ENCODE measurements at regions not wholly inside any gene's neighbourhood (a gene's known extent, or its start where the extent isn't known, plus 50 kb on each side); places are given as distances from the start of the nearest gene placed in this dataset.

- H3K27ac Mint-ChIP-seq, result no peak overlapping the region
- ChIA-PET CTCF (no interaction called here), POLR2A (no interaction called here)
- H3K4me3 Mint-ChIP-seq, result no peak overlapping the region
- H3K36me3 Mint-ChIP-seq (ENCODE audit: low read depth), result no peaks in the 10 kb centered on the region
- no peaks in the 10 kb centered on the region for H3K4me1 Mint-ChIP-seq
- H3K9me3 Mint-ChIP-seq, result no peaks in the 10 kb centered on the region
- DNase-seq, result no peak
- H3K27me3 Mint-ChIP-seq, result no peaks in the 10 kb centered on the region
Measured at GRCh38 chr1:56300836-56301235, 278.5 kb downstream of the PLPP3 start.

- no peaks in the 10 kb centered on the region for H3K36me3 Mint-ChIP-seq (ENCODE audit: low read depth)
- DNase-seq, result no peak
- H3K4me1 Mint-ChIP-seq, result no peaks in the 10 kb centered on the region
- ChIA-PET POLR2A (no interaction called here), CTCF (no interaction called here)
- no peak overlapping the region for H3K27ac Mint-ChIP-seq
- no peaks in the 10 kb centered on the region for H3K9me3 Mint-ChIP-seq
- H3K27me3 Mint-ChIP-seq, result no peaks in the 10 kb centered on the region
- no peak overlapping the region for H3K4me3 Mint-ChIP-seq
Measured at GRCh38 chr1:56298866-56299265, 280.5 kb downstream of the PLPP3 start.

- Mint-ChIP-seq H3K36me3 (ENCODE audit: low read depth) (no peaks in the 10 kb centered on the region), H3K27ac (no peak overlapping the region), H3K4me3 (no peak overlapping the region), H3K27me3 (no peaks in the 10 kb centered on the region), H3K9me3 (no peaks in the 10 kb centered on the region), H3K4me1 (no peaks in the 10 kb centered on the region)
- no peak for DNase-seq
- ChIA-PET POLR2A (no interaction called here), CTCF (no interaction called here)
Measured at GRCh38 chr1:56297904-56298303, 281.5 kb downstream of the PLPP3 start.

- Mint-ChIP-seq H3K4me1 (no peaks in the 10 kb centered on the region), H3K9me3 (no peaks in the 10 kb centered on the region), H3K4me3 (no peak overlapping the region), H3K36me3 (ENCODE audit: low read depth) (no peaks in the 10 kb centered on the region), H3K27me3 (no peaks in the 10 kb centered on the region), H3K27ac (no peak overlapping the region)
- no peak for DNase-seq
- ChIA-PET CTCF (no interaction called here), POLR2A (no interaction called here)
Measured at GRCh38 chr1:56297208-56297607, 282.2 kb downstream of the PLPP3 start.

GRCh38 chr1:56295949-56296929, 283.1 kb downstream of the PLPP3 start:
- H3K27ac Mint-ChIP-seq, result no peak overlapping the region
- no peak for DNase-seq
- no peaks in the 10 kb centered on the region for H3K4me1 Mint-ChIP-seq
- H3K4me3 Mint-ChIP-seq, result no peak overlapping the region
- CTCF ChIA-PET, result no interaction called here
- H3K36me3 Mint-ChIP-seq (ENCODE audit: low read depth), result no peaks in the 10 kb centered on the region
- H3K27me3 Mint-ChIP-seq, result no peaks in the 10 kb centered on the region
- no peaks in the 10 kb centered on the region for H3K9me3 Mint-ChIP-seq
- POLR2A ChIA-PET, result no interaction called here

- Mint-ChIP-seq H3K27me3 (no peaks in the 10 kb centered on the region), H3K4me1 (no peaks in the 10 kb centered on the region), H3K9me3 (no peaks in the 10 kb centered on the region), H3K27ac (no peak overlapping the region), H3K36me3 (ENCODE audit: low read depth) (no peaks in the 10 kb centered on the region), H3K4me3 (no peak overlapping the region)
- ChIA-PET CTCF (no interaction called here), POLR2A (no interaction called here)
- no peak for DNase-seq
Measured at GRCh38 chr1:56291374-56291919, 287.9 kb downstream of the PLPP3 start.

- no peak overlapping the region for H3K27ac Mint-ChIP-seq
- no peaks in the 10 kb centered on the region for H3K27me3 Mint-ChIP-seq
- no peaks in the 10 kb centered on the region for H3K9me3 Mint-ChIP-seq
- POLR2A ChIA-PET, result no interaction called here
- no peaks in the 10 kb centered on the region for H3K36me3 Mint-ChIP-seq (ENCODE audit: low read depth)
- H3K4me1 Mint-ChIP-seq, result no peaks in the 10 kb centered on the region
- no peak for DNase-seq
- CTCF ChIA-PET, result no interaction called here
- no peak overlapping the region for H3K4me3 Mint-ChIP-seq
Measured at GRCh38 chr1:56289260-56289659, 290.1 kb downstream of the PLPP3 start.

- ChIA-PET POLR2A (no interaction called here), CTCF (no interaction called here)
- no peaks in the 10 kb centered on the region for H3K36me3 Mint-ChIP-seq (ENCODE audit: low read depth)
- no peaks in the 10 kb centered on the region for H3K9me3 Mint-ChIP-seq
- H3K27ac Mint-ChIP-seq, result no peak overlapping the region
- H3K4me1 Mint-ChIP-seq, result no peaks in the 10 kb centered on the region
- H3K4me3 Mint-ChIP-seq, result no peak overlapping the region
- H3K27me3 Mint-ChIP-seq, result no peaks in the 10 kb centered on the region
- DNase-seq, result no peak
Measured at GRCh38 chr1:56287721-56288120, 291.6 kb downstream of the PLPP3 start.

- Mint-ChIP-seq H3K4me3 (no peak overlapping the region), H3K36me3 (ENCODE audit: low read depth) (no peaks in the 10 kb centered on the region), H3K9me3 (no peaks in the 10 kb centered on the region), H3K4me1 (no peaks in the 10 kb centered on the region), H3K27me3 (no peaks in the 10 kb centered on the region), H3K27ac (no peak overlapping the region)
- ChIA-PET POLR2A (no interaction called here), CTCF (no interaction called here)
- DNase-seq, result no peak
Measured at GRCh38 chr1:56286956-56287355, 292.4 kb downstream of the PLPP3 start.

GRCh38 chr1:56286506-56286905, 292.9 kb downstream of the PLPP3 start:
- H3K4me3 Mint-ChIP-seq, result no peak overlapping the region
- H3K27me3 Mint-ChIP-seq, result no peaks in the 10 kb centered on the region
- H3K27ac Mint-ChIP-seq, result no peak overlapping the region
- no peaks in the 10 kb centered on the region for H3K4me1 Mint-ChIP-seq
- ChIA-PET CTCF (no interaction called here), POLR2A (no interaction called here)
- H3K36me3 Mint-ChIP-seq (ENCODE audit: low read depth), result no peaks in the 10 kb centered on the region
- no peak for DNase-seq
- no peaks in the 10 kb centered on the region for H3K9me3 Mint-ChIP-seq

GRCh38 chr1:56285554-56286402, 293.6 kb downstream of the PLPP3 start:
- Mint-ChIP-seq H3K27me3 (no peaks in the 10 kb centered on the region), H3K36me3 (ENCODE audit: low read depth) (no peaks in the 10 kb centered on the region), H3K4me1 (no peaks in the 10 kb centered on the region), H3K4me3 (no peak overlapping the region), H3K9me3 (no peaks in the 10 kb centered on the region), H3K27ac (no peak overlapping the region)
- CTCF ChIA-PET, result no interaction called here
- DNase-seq, result no peak
- POLR2A ChIA-PET, result no interaction called here

- Mint-ChIP-seq H3K4me3 (no peak overlapping the region), H3K4me1 (no peaks in the 10 kb centered on the region), H3K27ac (no peak overlapping the region), H3K27me3 (no peaks in the 10 kb centered on the region), H3K9me3 (no peaks in the 10 kb centered on the region), H3K36me3 (ENCODE audit: low read depth) (no peaks in the 10 kb centered on the region)
- POLR2A ChIA-PET, result no interaction called here
- DNase-seq, result no peak
- CTCF ChIA-PET, result no interaction called here
Measured at GRCh38 chr1:56284928-56285327, 294.4 kb downstream of the PLPP3 start.

- Mint-ChIP-seq H3K27me3 (no peaks in the 10 kb centered on the region), H3K4me1 (no peaks in the 10 kb centered on the region), H3K36me3 (ENCODE audit: low read depth) (no peaks in the 10 kb centered on the region), H3K4me3 (no peak overlapping the region), H3K27ac (no peak overlapping the region), H3K9me3 (no peaks in the 10 kb centered on the region)
- ChIA-PET POLR2A (no interaction called here), CTCF (no interaction called here)
- no peak for DNase-seq
Measured at GRCh38 chr1:56278061-56278460, 301.3 kb downstream of the PLPP3 start.

Measured in activated CD4-positive, alpha-beta T cell treated with anti-CD3 and anti-CD28 coated beads, Interleukin-2, amount 10 ng/mL, durations not matched to agents 7 days and 5 days (primary cell).